Fibroblast of skin of right biceps (primary cell): ENCODE measurements at regions not wholly inside any gene's neighbourhood (a gene's known extent, or its start where the extent isn't known, plus 50 kb on each side); places are given as distances from the start of the nearest gene placed in this dataset.
"Not testable (repeated sequence)": the region's sequence is repeated elsewhere in the genome, so short reads cannot be mapped to it uniquely, and the experiment has no call there.

Source experiments
- DNase-seq: peaks from one replicate; pipeline ENCODE4 v3.0.0-alpha.2; 2013

DNA sequence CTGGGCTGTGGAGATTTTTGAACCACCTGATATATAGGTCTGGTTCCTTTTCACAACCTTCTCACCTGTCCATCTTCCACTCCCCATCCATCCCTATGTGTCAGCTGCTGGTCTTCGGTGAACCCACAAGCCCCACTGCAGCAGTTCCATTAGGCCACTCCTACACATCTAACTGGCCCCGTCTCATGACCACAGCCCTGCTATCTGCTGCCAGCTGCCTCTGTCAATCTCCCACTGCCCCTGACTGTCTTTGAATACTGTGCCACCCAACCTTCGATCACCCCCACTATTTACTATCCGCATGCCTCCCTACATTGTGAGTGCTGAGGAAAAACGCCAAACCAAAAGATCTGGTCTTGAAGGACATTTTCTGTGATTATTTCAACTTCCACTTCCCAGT is 795.4 kb downstream of the IGSF11 start:
- DNase-seq = no peak

DNA sequence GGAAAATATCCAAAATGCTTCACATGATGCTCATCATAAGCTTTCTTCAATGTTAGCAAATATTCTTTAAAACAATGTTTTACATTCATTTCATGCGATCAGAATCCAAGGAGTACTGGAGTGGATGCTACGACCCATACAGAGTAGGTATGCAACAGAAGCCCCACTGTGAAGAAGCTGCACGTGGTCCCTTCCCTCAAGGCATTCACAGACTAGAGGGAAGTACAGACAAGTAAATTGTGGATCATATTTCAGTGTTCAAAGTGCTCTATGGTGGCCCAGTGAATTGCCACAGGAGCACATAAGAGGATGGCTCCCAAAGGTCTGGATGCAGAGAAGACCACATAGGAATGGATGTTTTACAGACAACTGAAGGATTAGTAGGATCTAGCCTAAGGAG is 789.9 kb downstream of the IGSF11 start:
- DNase-seq = no peak

DNA sequence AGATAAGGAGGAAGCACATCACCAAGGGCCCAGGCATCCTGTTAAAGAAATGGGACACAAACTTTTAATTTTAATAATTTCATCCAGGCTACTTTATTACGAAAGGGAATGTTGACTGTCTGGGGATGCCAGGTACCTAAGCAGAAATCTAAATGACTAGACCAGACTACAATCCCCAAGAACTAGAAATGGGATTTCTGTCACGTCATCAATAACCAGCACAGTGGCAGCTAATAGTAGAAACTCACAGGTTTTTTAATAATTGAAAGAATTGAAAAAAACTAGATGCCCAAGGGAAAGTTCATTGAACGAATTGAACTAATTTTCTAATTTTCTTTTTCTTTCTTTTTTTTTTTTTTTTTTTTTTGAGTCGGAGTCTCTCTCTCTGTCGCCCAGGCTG is 789.3 kb downstream of the IGSF11 start:
- DNase-seq = no peak

- not testable (repeated sequence) for DNase-seq
Observed at GRCh38 chr3:118258850-118259249, 775.8 kb downstream of the IGSF11 start.

DNA sequence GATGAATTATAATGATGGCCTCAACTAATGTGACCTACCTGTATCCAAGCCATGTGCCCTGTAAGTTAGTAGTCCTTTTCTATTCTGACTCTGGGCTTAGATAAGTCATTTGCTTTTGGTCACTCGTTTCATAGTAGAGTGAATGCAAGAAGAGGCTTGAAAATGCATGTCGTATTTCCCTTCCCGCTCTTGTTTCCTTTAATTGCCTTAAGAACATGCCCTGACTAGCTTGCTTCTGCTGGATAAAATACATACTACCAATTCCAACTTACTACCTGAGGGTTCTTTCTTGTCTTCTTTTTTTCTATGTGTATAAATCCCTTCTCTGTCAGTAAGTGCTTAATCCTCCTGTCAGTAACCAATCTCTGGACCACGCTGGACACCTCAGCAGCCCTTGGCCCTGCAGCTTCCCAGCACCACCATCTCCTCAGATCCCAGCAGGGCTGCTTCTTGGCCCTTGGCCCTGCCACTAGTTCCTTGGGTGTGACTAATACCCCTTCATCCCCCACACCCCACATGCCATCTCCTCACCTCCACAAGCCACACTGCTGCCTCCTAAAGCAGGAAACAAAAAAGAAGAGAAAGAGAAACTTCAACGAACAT is 771.7 kb downstream of the IGSF11 start:
- no peak for DNase-seq

GRCh38 chr3:118267588-118267987 is 767.1 kb downstream of the IGSF11 start:
- no peak for DNase-seq

GRCh38 chr3:118269537-118270125 is 765.0 kb downstream of the IGSF11 start:
- no peak for DNase-seq

DNA sequence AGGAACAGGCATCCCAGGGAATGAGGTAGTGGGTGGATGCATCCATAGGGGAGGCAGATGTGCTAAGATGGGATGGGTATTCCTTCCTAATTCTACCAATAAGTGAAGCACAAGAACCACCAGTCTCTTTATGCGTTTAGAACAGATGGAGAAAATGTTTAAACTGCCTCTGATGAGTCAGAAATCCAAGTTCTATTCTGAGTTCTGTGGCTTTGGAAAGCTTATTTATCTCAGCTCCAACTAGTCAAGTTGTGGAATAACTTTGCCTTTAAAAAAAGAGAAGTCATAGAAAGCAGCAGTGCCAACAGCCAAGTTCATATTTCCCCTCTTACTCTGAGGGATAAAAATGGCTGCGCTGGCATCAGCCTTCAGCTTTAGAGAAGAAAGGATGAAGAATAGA is 761.7 kb downstream of the IGSF11 start:
- no peak for DNase-seq

DNA sequence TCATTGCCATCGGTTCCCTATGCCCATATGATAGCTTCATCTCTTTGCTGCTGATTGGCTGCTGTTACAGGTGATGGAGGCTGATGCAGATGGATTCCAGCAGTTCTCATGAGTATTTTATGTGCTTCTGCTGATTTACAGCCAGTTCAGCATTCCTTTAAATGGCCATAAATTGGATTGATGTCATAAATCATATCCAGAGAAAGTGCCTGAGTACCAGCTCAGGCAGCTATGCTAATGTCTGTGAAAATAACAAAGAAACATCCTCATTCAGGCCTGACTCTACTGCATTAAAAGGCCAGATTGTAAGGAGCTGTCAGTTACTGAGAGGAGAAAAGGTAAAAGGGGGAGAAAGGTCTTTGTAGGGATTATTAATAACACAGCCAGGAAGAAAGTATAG is 756.8 kb downstream of the IGSF11 start:
- DNase-seq = no peak

- no peak for DNase-seq
Observed at GRCh38 chr3:118292841-118293240, 741.8 kb downstream of the IGSF11 start.

DNA sequence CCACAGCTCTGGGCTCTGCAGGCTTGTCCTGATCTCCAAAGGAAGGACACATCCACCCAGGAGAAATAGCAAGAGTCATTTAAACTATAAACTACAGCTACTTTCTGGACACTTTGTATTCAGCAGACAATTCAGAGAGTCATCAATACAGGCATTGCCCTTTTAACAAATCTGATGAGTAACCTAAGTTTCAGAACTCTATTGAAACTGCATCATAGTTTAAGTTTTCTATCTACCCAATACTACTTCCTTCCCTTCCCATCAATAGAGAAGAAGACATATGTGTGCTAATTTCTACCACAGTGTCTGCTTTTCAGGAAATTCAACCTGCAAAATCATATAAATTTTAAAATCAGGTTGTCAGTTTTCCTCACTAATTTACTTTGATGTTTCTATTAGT is 736.5 kb downstream of the IGSF11 start:
- no peak for DNase-seq

GRCh38 chr3:118304557-118304956 is 730.1 kb downstream of the IGSF11 start:
- no peak for DNase-seq

DNA sequence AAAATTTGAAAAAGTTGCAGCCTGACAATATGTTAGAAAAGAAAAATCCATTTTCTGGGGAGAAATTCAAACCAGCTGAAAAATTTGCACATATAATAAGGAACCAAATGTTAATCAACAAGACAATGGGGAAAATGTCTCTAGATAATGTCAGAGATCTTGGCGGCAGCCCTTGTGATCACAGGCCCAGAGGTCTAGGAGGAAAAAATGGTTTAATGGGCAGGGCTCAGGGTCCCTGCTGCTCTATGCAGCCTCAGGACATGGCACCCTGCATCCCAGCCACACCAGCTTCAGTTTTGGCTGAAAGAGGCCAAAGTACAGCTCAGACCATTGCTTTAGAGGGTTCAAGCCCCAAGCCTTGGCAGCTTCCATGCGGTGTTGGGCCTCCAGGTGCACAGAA is 701.9 kb downstream of the IGSF11 start:
- DNase-seq = no peak

GRCh38 chr3:118337649-118338048 is 697.0 kb downstream of the IGSF11 start:
- DNase-seq = no peak

DNA sequence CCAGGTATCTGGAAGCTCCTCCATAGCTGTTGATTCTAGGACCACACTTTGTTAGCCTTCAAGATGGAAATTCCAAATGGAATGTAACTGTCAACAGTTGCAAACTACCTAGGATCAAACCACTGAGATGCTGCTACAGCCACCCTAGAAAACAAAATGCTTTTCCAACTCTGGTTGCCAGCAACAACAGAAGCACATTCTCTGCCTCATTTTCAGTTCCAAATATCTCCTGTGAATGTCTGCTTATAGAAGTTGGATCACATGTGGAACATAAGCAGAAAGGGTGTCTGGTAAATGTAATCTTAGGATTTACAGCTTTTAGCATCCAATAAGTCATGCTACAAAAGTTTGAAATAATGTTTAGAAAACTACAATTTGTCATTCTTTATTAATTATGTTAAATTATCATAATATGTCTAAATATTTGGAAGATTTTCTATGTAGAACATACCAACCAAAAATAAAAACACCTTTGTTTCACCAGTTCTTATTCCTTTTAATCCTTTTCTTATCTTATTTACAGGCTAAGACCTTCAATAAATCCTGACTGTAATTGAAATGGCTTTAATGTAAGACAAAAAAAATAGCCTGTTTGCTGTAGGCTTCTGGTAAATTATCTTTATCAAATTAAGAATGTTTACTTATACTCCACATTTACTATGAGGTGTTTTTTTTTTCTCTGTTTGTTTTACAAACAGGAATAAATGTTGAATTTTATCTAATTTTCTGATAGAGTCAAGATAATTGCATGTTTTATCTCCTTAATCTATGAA is 687.1 kb downstream of the IGSF11 start:
- no peak for DNase-seq

DNA sequence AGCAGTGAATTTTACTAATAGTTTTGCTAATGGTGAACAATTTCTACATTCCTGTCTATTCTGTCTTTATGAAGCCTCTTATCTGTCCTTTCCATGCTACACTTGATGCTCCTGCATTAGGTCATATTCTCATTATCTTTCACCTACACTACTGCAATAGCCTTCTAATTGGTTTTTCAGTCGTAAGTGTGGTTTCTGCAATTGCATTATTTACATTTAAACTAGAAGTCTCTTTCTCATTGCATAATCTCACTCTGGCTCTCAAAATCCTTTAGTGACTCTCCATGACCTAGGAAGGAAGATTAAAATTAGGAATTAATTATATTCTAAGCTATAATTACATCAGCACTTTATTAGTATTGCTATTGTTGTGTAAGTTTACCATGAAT is 686.5 kb downstream of the IGSF11 start:
- DNase-seq = no peak

DNA sequence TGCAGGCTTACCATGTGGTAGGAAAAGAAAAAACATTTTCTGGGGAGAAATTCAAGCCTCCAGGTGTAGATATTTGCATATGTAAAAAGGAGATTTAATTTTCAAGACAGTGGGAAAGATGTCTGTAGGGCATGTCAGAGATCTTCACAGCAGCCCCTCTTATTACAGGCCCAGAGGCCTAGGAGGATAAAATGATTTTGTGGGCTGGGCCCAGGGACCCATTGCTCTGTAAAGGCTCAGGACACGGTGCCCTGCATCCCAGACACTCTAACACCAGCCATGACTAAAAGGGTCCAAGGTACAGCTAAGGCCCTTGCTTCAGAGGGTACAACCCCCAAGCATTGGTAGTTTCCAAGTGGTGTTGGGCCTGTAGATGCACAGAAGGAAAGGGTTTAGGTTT is 680.1 kb downstream of the IGSF11 start:
- no peak for DNase-seq

GRCh38 chr3:118369892-118370491 is 664.7 kb downstream of the IGSF11 start:
- DNase-seq = no peak

GRCh38 chr3:118380576-118380975 is 654.1 kb downstream of the IGSF11 start:
- no peak for DNase-seq

DNA sequence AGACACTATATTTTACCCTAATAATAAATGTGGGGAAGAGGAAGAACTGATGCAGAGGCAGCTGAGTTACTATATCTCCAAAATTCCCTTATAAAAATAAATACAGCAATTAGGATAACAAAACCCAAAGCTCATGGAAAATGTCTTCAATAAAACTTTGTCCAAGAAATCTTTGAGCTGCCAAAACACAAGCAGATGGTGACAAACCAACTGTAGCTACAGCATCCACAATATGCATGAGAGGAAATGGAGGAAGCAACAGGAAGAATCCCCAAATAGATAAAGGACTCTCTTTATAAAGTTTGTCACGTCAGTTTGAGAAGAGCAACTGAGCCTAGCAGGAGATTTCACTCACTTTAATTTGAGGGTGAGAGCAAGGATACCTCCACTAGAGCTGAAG is 638.2 kb downstream of the IGSF11 start:
- DNase-seq = no peak

- no peak for DNase-seq
Observed at GRCh38 chr3:118400086-118400485, 634.6 kb downstream of the IGSF11 start.

DNA sequence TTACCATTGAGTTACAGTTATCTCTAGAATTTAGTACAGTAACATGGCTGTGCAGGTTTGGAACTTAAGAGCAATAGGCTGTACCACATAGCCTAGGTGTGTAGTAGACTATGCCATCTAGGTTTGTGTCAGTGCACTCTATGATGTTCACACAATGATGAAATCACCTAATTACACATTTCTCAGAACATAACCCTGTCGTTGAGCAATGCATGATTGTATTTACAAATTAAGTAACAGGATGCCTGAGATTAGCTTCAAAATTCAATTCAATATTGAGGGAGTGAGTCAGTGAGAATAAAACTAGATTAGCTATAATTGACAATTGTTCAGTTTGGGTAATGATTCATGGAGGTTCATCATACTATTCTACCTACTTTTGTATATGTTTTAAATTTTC is 633.8 kb downstream of the IGSF11 start:
- no peak for DNase-seq

GRCh38 chr3:118401887-118402286 is 632.8 kb downstream of the IGSF11 start:
- no peak for DNase-seq

DNA sequence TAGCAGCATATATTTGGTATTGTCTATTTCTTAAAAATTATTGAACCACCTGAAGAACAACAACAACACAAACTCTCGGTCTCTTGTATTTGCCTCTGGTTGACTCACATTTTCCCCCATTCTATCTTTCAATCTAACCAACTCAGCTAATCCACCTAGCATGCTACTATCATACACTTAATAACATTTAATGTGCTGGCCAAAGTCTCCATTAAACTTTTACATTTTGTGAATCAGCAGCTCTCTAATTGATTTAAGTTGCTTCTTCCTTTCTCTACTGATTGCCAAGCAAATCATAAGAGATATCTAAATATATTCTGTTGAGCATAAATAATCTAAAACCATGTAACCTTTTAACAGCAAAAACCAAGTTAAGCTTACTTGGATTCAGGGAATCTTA is 631.7 kb downstream of the IGSF11 start:
- no peak for DNase-seq
